ENCODE measurements at regions not wholly inside any gene's neighbourhood (a gene's known extent, or its start where the extent isn't known, plus 50 kb on each side); places are given as distances from the start of the nearest gene placed in this dataset.
"Not testable (repeated sequence)": the region's sequence is repeated elsewhere in the genome, so short reads cannot be mapped to it uniquely, and the experiment has no call there.

DNA sequence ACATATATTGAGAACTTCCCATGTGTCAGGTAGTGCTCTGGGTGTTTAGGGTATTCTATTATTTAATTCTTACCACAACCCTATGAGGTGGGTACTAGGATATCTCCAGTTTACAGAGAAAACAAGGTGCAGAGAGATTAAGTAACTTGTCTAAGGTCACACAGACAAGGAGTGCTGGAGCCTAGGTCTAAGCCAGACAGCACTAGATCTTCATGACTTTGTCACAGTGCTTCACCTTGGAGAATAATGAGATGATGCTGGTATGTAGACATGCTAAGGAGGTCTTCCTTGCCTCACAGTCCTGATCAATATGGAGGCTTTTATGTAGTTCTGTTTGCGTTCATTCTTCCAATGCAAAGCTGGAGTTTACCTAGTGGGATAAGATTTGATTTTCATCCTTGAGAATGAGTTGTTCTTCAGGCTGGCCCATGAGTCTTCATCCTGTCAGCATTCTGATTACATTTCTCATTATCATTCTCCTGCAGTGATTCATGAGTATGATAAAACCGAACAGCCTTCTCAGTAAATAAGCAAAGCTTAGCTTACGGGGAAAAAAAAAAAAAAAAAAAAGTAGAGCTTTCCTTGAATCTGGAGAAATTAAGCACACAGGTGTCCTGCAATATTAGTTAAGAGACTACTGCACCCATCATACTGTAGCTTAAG, 176.3 kb downstream of the C9orf152 start:
- peaks cover 0 to 43% of the 10 kb centered on the region in 2 donors for H3K4me1 ChIP-seq
- DNase-seq (ENCODE audit: low spot score): no peak
- no peaks in the 10 kb centered on the region for H3K27me3 ChIP-seq
- H3K36me3 ChIP-seq: no peaks in the 10 kb centered on the region
- H3K4me3 ChIP-seq: no peak overlapping the region
- no peak overlapping the region for H3K27ac ChIP-seq
- TF ChIP-seq, protein P1, sequence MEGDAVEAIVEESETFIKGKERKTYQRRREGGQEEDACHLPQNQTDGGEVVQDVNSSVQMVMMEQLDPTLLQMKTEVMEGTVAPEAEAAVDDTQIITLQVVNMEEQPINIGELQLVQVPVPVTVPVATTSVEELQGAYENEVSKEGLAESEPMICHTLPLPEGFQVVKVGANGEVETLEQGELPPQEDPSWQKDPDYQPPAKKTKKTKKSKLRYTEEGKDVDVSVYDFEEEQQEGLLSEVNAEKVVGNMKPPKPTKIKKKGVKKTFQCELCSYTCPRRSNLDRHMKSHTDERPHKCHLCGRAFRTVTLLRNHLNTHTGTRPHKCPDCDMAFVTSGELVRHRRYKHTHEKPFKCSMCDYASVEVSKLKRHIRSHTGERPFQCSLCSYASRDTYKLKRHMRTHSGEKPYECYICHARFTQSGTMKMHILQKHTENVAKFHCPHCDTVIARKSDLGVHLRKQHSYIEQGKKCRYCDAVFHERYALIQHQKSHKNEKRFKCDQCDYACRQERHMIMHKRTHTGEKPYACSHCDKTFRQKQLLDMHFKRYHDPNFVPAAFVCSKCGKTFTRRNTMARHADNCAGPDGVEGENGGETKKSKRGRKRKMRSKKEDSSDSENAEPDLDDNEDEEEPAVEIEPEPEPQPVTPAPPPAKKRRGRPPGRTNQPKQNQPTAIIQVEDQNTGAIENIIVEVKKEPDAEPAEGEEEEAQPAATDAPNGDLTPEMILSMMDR (IDR thresholded peaks at IDR 0.05): no peak
- H3K9me3 ChIP-seq: no peaks in the 10 kb centered on the region

DNA sequence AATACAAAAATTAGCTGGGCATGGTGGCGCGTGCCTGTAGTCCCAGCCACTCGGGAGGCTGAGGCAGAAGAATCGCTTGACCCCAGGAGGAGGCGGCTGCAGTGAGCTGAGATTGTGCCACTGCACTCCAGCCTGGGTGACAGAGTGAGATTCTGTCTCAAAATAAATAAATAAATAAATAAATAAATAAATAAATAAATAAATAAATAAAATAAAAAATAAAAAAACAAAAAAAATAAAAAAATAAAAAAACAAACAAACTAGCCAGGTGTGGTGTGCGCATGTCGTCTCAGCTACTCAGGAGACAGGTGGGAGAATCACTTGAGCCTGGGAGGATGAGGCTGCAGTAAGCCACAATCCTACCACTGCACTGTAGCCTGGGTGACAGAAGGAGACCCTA, 175.4 kb downstream of the C9orf152 start:
- DNase-seq (ENCODE audit: low spot score); H3K36me3 ChIP-seq; H3K27ac ChIP-seq; H3K4me3 ChIP-seq; H3K9me3 ChIP-seq; H3K27me3 ChIP-seq: not testable (repeated sequence)
- H3K4me1 ChIP-seq: peaks cover 0 to 37% of the 10 kb centered on the region in 2 donors

GRCh38 chr9:110033869-110034268, 174.1 kb downstream of the C9orf152 start:
- Histone ChIP-seq H3K27me3 (no peaks in the 10 kb centered on the region), H3K27ac (peak overlapping the region in 1 of 2 donors; percentile 27)

DNA sequence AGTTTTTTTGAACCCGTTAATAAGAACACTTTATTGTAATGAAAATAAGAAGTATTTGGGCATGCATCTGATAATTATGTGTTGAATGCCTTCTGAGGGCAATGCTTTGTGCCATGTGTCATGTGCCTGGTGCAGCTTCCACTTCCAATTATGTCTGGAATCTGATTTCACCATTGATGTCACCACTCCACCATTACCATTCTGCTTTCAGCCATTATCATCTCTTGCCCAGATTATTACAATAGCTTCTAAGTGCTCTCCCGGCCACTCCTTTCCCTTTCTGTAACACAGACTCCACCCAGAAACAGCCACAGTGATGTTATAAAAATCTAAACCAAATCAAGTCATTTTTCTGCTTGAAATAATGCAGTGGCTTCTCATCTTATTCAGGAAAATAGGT, 171.7 kb downstream of the C9orf152 start:
- no peak for DNase-seq (ENCODE audit: low spot score)
- TF ChIP-seq, protein P1 (IDR thresholded peaks at IDR 0.05): no peak
- Histone ChIP-seq H3K4me1 (peaks cover 0 to 33% of the 10 kb centered on the region in 2 donors), H3K4me3 (no peak overlapping the region), H3K9me3 (no peaks in the 10 kb centered on the region), H3K27ac (peak overlapping the region in 1 of 2 donors; percentile 74), H3K36me3 (no peaks in the 10 kb centered on the region), H3K27me3 (no peaks in the 10 kb centered on the region)

More at GRCh38 chr9:110033869-110034268, 174.1 kb downstream of the C9orf152 start:
- no peak for DNase-seq (ENCODE audit: low spot score)
- Histone ChIP-seq H3K4me1 (peaks cover 0 to 24% of the 10 kb centered on the region in 2 donors), H3K36me3 (no peaks in the 10 kb centered on the region), H3K9me3 (no peaks in the 10 kb centered on the region), H3K4me3 (no peak overlapping the region)
- TF ChIP-seq, protein P1 (IDR thresholded peaks at IDR 0.05): no peak

GRCh38 chr9:110040788-110041187, 167.2 kb downstream of the C9orf152 start:
- Histone ChIP-seq H3K4me3 (no peak overlapping the region), H3K27ac (peak overlapping the region; percentile 24 to 72), H3K27me3 (no peaks in the 10 kb centered on the region), H3K36me3 (no peaks in the 10 kb centered on the region), H3K9me3 (no peaks in the 10 kb centered on the region), H3K4me1 (peaks cover 0 to 40% of the 10 kb centered on the region in 2 donors)
- TF ChIP-seq, protein P1 (IDR thresholded peaks at IDR 0.05): no peak
- no peak for DNase-seq (ENCODE audit: low spot score)

GRCh38 chr9:110041452-110041851, 166.5 kb downstream of the C9orf152 start:
- TF ChIP-seq, protein P1 (IDR thresholded peaks at IDR 0.05): no peak
- Histone ChIP-seq H3K36me3 (no peaks in the 10 kb centered on the region), H3K27me3 (no peaks in the 10 kb centered on the region), H3K4me3 (no peak overlapping the region), H3K27ac (peak overlapping the region; percentile 24 to 72), H3K9me3 (no peaks in the 10 kb centered on the region), H3K4me1 (peaks cover 0 to 33% of the 10 kb centered on the region in 2 donors)
- no peak for DNase-seq (ENCODE audit: low spot score)
